GM21381 (cell line): ENCODE measurements at regions not wholly inside any gene's neighbourhood (a gene's known extent, or its start where the extent isn't known, plus 50 kb on each side); places are given as distances from the start of the nearest gene placed in this dataset.
"Not testable (repeated sequence)": the region's sequence is repeated elsewhere in the genome, so short reads cannot be mapped to it uniquely, and the experiment has no call there.

Source experiments
- ATAC-seq: cut with Tn5 transposase; IDR thresholded peaks from one replicate; pipeline ENCODE4 v1.9.1; 2021; ENCODE audit warnings: mild to moderate bottlenecking, moderate library complexity; ENCODE audit not compliant: unreplicated experiment

- no peak for ATAC-seq
Observed at GRCh38 chr20:19834287-19834686, 76.2 kb downstream of the RIN2 start.

GRCh38 chr20:19834783-19835182, 76.7 kb downstream of the RIN2 start:
- no peak for ATAC-seq

DNA sequence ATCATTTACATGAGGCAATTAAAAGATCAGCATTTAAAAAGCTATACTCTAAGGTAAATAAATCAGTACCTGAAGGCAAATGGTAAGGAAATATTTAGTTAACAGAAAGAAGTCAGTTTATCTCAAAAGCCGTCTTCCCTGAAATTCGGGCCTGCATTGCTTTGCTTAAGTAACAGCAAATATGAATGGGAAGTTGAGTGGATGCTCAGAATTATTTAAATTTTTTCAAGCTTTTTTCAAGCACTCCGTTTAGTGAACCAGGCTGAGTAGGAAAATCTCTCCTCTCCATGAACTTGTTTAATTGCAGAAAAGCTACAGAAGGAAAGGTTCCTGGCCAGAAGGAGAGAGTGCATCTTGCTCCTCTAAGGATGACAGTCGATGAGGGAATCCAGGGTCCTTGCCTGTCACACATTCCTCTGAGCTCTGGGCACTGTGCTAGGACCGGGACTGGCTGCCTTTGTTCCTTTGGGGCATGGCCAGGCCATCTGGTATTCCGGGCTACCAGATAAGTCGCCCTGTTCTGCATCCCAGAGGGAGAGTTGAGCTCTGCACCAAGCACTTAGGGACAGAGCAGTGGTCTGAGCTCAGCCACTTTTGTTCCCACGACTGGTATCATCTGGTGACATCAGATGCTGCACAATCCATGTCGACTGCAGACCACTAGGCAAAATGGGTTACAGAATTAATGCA, 77.6 kb downstream of the RIN2 start:
- no peak for ATAC-seq

DNA sequence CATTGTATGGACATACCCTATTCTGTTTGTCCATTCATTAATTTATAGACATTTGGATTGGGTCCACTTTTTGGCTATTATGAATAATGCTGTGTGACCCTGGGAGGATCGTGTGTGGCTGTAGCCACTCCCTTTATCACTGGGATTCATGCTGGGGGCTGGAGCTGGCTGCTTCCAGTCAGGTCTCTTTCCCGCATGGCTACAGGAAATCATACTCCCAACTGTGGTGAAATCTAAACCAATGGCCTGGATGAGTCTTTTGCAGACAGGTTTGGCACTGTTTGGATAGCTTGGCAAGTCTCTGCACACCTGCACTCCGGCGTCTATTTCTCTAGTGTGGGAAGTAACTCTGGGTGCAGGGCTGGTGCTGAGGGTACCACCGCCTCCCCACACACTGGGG, 80.4 kb downstream of the RIN2 start:
- no peak for ATAC-seq

GRCh38 chr20:19839053-19839452, 81.0 kb downstream of the RIN2 start:
- no peak for ATAC-seq

DNA sequence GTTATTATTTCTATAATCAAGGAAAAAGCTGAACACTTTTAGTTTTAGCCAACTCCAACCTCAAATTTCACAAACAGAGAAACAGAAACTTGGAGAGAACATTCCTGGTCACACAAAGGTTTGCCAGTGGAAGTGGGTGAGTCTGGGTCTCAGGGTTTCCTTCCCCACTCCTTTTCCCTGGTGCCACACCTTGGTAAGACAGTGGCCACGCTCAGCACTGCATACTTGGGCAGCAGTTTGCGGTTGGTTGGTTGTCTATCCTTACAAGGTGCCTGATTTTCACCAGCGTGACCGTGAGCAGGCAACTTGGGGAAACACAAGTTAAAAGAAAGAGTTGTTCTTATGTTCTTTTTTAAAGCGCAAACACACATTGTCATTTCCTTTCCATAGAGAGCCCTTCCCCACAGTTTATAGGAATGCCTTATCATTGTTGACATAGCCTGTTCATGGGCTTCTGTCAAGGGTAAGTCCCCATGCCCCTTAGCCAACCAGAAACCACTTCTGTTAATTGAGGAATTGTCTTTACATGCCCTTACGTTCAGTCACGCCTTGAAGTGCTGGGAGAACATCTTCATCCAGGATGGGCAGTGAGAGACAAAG, 82.2 kb downstream of the RIN2 start:
- no peak for ATAC-seq

GRCh38 chr20:19841740-19842139, 83.7 kb downstream of the RIN2 start:
- no peak for ATAC-seq

- ATAC-seq: not testable (repeated sequence)
Observed at GRCh38 chr20:19844850-19845249, 86.8 kb downstream of the RIN2 start.

DNA sequence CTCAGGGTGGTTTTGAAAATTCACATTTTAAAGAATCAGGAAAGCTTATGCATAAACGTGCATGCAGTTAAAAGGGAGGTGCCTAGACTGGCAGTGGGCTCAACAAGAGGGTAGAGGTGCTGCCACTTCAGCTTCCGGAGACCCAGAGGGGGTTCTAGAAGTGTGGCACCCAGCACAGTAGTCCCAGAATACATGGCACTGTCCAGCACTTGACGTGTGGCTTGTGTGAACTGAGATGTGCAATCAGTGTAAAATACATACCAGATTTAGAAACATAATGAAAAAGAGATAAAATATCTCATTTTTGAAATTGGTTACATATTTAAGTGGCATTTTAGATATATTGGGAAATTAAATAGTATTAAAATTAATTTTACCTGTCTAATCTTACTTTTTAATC, 89.3 kb downstream of the RIN2 start:
- ATAC-seq: no peak

DNA sequence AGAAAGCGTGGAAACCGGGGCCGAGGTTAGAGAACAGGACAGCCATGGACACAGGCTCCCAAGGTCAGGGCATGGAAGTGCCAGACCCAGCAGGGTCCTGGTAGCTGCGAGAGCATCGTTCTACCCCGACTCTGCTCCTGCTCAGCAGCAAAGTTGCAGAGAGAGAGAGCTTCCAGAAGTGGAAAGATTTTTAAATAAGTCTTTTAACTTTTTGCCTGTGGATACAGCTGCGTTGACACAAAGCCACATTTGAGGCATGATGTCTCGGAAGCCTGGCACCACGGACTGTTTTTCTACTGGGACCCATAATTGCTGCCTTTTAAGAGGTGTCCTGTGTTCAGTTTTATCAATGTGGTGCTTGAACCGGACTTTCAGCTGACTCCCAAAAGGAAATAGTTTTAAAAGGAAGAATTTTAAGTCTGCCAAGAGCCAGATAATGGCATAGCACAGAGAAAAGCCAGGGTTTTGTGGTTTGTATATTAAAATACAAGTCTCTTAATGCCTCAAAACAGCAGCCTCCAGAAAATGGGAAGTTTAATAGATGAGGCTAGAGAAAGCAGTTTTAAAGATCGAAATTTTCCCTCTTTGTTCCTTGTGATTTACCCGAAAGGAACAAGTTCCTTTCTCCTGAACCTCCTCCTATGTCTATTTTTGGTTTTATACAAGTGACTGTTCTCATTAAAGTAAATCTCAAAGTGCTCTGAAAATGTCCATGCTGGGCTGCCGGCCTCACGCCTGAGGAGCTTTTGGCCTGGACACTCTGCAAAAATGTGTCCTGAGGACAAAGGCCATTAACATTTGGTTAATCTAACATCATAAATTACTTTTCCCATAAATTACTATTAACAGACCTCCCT, 91.5 kb downstream of the RIN2 start:
- no peak for ATAC-seq

GRCh38 chr20:19850198-19850533, 92.1 kb downstream of the RIN2 start:
- ATAC-seq: no peak

DNA sequence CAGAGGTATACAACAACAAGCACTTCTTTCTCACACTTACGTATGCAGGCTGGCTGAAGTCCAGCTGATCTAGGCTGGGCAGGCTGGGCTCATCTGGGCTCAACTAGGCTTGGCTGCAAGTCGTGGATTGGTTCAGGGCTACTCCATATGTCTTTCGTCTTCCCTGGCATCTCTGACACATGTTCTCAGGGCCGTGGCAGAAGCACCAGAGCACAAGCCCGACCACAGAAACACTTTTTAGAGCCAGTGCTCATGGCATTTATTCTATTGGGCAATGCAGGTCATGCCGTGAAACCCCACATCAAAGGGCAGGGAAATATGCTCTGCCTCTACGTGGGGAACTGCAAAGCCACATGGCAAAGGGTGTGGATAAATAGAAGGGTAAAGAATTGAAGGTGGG, 93.8 kb downstream of the RIN2 start:
- no peak for ATAC-seq

- ATAC-seq: no peak
Observed at GRCh38 chr20:19855416-19855815, 97.4 kb downstream of the RIN2 start.

- no peak for ATAC-seq
Observed at GRCh38 chr20:19858466-19859371, 100.7 kb downstream of the RIN2 start.

GRCh38 chr20:19859444-19859843, 101.4 kb downstream of the RIN2 start:
- ATAC-seq: no peak

DNA sequence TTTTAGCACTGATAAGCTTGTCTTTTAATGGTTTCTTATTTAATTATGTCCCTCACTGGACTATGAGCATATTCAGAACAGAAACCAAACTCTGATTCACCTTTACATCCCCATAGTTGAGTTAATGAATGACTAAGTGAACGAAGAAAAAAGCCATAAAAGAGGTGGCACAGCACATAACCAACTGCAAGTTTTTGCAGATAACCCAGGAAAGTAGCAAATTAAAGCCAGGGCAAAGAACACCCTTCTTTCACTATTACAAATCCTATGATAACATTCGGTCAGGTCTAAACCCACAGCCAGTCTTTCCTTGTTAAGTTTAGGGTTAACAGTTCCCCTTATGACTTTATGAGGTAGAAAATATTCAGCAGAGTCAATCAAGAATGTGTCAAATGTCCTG, 102.7 kb downstream of the RIN2 start:
- no peak for ATAC-seq

- no peak for ATAC-seq
Observed at GRCh38 chr20:19861147-19861759, 103.2 kb downstream of the RIN2 start.

GRCh38 chr20:19864130-19864529, 106.1 kb downstream of the RIN2 start:
- ATAC-seq: no peak

DNA sequence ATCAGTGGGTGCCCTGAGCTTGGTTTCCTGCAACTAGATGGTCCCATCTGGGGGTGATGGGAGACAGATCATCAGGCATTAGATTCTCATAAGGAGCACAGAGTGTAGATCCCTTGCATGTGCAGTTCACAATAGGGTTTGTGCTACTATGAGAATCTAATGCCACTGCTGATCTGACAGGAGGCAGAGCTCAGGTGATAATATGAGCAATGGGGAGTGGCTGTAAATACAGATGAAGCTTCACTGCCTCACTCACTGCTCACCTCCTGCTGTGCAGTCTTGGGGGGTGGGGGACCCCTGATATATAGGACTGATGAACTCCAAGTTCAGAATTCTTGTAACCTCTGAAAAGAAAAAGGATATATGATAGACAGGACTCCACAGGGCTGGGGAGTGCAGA, 108.0 kb downstream of the RIN2 start:
- no peak for ATAC-seq

GRCh38 chr20:19867074-19867473, 109.0 kb downstream of the RIN2 start:
- ATAC-seq: no peak

- ATAC-seq: no peak
Observed at GRCh38 chr20:19867940-19868371, 109.9 kb downstream of the RIN2 start.
